Endothelial cell (in vitro differentiated cells): ENCODE measurements at regions not wholly inside any gene's neighbourhood (a gene's known extent, or its start where the extent isn't known, plus 50 kb on each side); places are given as distances from the start of the nearest gene placed in this dataset.

ENCODE experiments used
- DNase-seq: peaks from one replicate; pipeline ENCODE4 v3.0.0; 2021; ENCODE audit warnings: low spot score
- H3K27ac Mint-ChIP-seq: one replicate; pipeline ENCODE4 v1.8.0; 2021; ENCODE audit warnings: mixed read lengths, inconsistent platforms; ENCODE audit not compliant: unreplicated experiment
- H3K27me3 Mint-ChIP-seq: one replicate; pipeline ENCODE4 v1.8.0; 2021; ENCODE audit warnings: mild to moderate bottlenecking, moderate library complexity, mixed read lengths, inconsistent platforms; ENCODE audit not compliant: unreplicated experiment
- H3K36me3 Mint-ChIP-seq: one replicate; pipeline ENCODE4 v1.8.0; 2021; ENCODE audit warnings: mild to moderate bottlenecking, low read depth, mixed read lengths, inconsistent platforms; ENCODE audit not compliant: unreplicated experiment
- H3K4me1 Mint-ChIP-seq: one replicate; pipeline ENCODE4 v1.8.0; 2021; ENCODE audit warnings: mild to moderate bottlenecking, mixed read lengths, inconsistent platforms; ENCODE audit not compliant: unreplicated experiment
- H3K4me3 Mint-ChIP-seq: one replicate; pipeline ENCODE4 v1.8.0; 2021; ENCODE audit warnings: mild to moderate bottlenecking, mixed read lengths, inconsistent platforms; ENCODE audit not compliant: unreplicated experiment
- H3K9me3 Mint-ChIP-seq: one replicate; pipeline ENCODE4 v1.8.0; 2021; ENCODE audit warnings: mixed read lengths, inconsistent platforms; ENCODE audit not compliant: unreplicated experiment
- TF ChIP-seq, protein P1 (sequence below): fragments of 200-600 bp; sonication (generic); IDR thresholded peaks from one replicate; pipeline ENCODE4 v1.5.0; 2021; ENCODE audit warnings: antibody characterized with exemption; ENCODE audit not compliant: unreplicated experiment

DNA sequence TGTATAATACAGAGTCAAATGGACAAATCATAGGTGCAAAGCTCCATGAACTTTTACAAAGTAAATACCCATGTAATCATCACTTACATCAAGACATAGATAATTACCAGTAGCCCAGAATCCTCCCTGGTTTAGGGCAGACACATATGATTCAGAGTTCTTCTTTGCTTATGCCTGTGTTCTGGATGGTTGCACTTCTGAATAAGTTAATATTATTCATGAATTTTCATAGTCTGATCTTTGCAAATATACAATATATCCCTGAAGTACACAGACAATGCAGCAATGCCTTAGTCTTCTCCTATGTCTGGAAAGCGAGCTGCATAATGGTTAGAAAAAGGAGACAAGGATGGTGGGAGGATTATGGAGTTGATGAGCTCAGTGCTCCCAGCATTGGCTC lies 122.4 kb upstream of the PLXNA2 start:
- H3K27ac Mint-ChIP-seq, result no peak overlapping the region
- no peaks in the 10 kb centered on the region for H3K4me1 Mint-ChIP-seq
- DNase-seq, result no peak
- TF ChIP-seq, protein P1, sequence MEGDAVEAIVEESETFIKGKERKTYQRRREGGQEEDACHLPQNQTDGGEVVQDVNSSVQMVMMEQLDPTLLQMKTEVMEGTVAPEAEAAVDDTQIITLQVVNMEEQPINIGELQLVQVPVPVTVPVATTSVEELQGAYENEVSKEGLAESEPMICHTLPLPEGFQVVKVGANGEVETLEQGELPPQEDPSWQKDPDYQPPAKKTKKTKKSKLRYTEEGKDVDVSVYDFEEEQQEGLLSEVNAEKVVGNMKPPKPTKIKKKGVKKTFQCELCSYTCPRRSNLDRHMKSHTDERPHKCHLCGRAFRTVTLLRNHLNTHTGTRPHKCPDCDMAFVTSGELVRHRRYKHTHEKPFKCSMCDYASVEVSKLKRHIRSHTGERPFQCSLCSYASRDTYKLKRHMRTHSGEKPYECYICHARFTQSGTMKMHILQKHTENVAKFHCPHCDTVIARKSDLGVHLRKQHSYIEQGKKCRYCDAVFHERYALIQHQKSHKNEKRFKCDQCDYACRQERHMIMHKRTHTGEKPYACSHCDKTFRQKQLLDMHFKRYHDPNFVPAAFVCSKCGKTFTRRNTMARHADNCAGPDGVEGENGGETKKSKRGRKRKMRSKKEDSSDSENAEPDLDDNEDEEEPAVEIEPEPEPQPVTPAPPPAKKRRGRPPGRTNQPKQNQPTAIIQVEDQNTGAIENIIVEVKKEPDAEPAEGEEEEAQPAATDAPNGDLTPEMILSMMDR, result no peak
- H3K4me3 Mint-ChIP-seq, result no peak overlapping the region
- no peaks in the 10 kb centered on the region for H3K27me3 Mint-ChIP-seq
- H3K9me3 Mint-ChIP-seq, result no peaks in the 10 kb centered on the region
- no peaks in the 10 kb centered on the region for H3K36me3 Mint-ChIP-seq

DNA sequence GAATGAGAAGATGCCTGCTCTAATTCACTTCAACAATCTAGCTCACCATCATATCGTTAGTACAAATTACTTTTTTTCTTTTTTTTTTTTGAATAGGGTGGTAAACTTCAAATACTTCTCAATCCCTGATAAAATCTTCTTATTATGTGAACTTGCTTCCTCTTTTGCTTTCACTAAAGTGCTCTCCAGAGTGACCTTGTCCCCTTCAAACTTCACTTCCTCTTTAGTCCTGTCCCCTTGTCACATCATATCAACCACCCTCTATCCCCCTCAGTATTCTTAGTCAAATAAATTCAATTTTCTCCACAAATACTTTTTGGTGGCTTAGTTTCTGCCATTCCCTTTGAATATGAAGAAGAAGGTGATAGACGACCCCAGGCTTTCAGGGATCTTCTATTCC lies 124.9 kb upstream of the PLXNA2 start:
- Mint-ChIP-seq H3K27me3 (no peaks in the 10 kb centered on the region), H3K4me1 (no peaks in the 10 kb centered on the region), H3K9me3 (no peaks in the 10 kb centered on the region), H3K36me3 (no peaks in the 10 kb centered on the region), H3K4me3 (no peak overlapping the region), H3K27ac (no peak overlapping the region)
- TF ChIP-seq, protein P1, result no peak
- DNase-seq, result no peak

GRCh38 chr1:208369658-208370057 lies 125.5 kb upstream of the PLXNA2 start:
- TF ChIP-seq, protein P1, result no peak
- Mint-ChIP-seq H3K9me3 (no peaks in the 10 kb centered on the region), H3K36me3 (no peaks in the 10 kb centered on the region), H3K27ac (no peak overlapping the region), H3K27me3 (no peaks in the 10 kb centered on the region), H3K4me3 (no peak overlapping the region), H3K4me1 (no peaks in the 10 kb centered on the region)
- DNase-seq, result no peak

DNA sequence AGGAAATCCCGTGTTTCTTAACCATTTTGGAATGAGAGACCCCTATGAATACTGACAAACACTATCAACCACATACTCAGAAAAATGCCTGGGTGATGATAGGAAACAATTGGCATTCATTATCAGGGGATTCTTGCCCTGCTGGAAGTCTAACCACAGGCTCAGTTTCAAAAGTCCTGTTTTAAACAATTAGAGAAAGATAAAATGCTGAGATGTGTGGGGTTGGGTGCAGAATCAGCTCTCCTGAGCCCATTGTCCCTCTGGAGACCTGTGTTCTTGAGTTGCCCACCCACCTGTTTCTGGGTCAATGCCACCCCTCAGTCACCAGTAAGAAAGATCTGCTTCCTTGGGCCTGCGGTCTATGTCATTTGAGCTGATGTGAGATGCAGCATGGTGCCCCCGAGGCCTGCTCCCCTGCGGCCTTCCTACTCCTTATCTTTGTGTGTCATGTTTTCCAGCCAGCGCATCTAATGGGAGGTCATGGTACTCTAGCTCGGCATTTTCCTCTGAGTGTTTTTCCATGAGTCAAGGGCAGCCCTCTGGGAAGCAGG lies 130.3 kb upstream of the PLXNA2 start:
- Mint-ChIP-seq H3K27me3 (no peaks in the 10 kb centered on the region), H3K9me3 (no peaks in the 10 kb centered on the region), H3K36me3 (no peaks in the 10 kb centered on the region), H3K27ac (no peak overlapping the region), H3K4me3 (no peak overlapping the region), H3K4me1 (no peaks in the 10 kb centered on the region)
- no peak for DNase-seq
- TF ChIP-seq, protein P1, result no peak

DNA sequence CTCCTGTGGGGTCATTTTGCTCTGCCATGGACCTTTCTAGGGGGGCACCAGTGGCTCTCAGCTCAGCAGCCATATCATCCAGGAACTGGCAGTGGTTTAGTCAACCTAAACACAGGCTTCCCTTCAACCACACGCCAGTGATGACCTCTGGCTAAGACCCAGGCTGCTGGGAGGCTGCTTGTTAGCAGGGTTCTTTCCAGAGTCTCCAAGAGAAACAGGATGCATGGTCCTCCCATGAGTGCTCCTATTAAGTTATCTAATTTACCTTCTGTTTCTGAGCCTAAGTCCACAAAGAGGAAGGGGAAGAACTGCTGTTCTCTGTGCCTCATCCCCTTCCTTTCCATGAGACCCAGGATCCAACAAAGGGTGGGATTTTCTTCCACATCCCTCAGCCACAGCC lies 137.3 kb upstream of the PLXNA2 start:
- no peaks in the 10 kb centered on the region for H3K36me3 Mint-ChIP-seq
- H3K4me3 Mint-ChIP-seq, result no peak overlapping the region
- H3K4me1 Mint-ChIP-seq, result peaks cover 4% of the 10 kb centered on the region
- TF ChIP-seq, protein P1, result no peak
- no peak overlapping the region for H3K27ac Mint-ChIP-seq
- no peaks in the 10 kb centered on the region for H3K27me3 Mint-ChIP-seq
- DNase-seq, result peak; percentile 6
- no peaks in the 10 kb centered on the region for H3K9me3 Mint-ChIP-seq
